HCT116 (cell line): ENCODE measurements at regions not wholly inside any gene's neighbourhood (a gene's known extent, or its start where the extent isn't known, plus 50 kb on each side); places are given as distances from the start of the nearest gene placed in this dataset.

Experiments used
- ATAC-seq: fragments of 200-7000 bp; cut with Tn5 transposase; 2 replicates; pipeline ENCODE4 v1.9.1; 2020; ENCODE audit warnings: mild to moderate bottlenecking, moderate library complexity
- BruUV-seq: library from RNA; stranded (reverse); fragments of 400-500 nt; replicated peaks from 2 replicates; lab custom pipeline; 2021; lab: Mats Ljungman, UMichigan
- CTCF ChIA-PET: fragments of 300-600 bp; sonication (Branson Sonifier 250); formaldehyde crosslinking; loops from one replicate; lab custom pipeline; 2021; ENCODE audit warnings: antibody characterized with exemption; lab: Charles Lee
- POLR2A ChIA-PET: fragments of 300-600, 350-600 bp; sonication (Branson Sonifier 250); formaldehyde crosslinking; loops from one replicate; lab custom pipeline; 2021; ENCODE audit warnings: antibody characterized with exemption; lab: Charles Lee
- RAD21 ChIA-PET, 2 experiments: fragments of 300-600 bp; sonication (Branson Sonifier 250); formaldehyde crosslinking; loops; one replicate each; lab custom pipeline; 2023; ENCODE audit warnings: low total read pairs in 2 of 2; ENCODE audit not compliant: uncharacterized antibody in 2 of 2, unreplicated experiment in 2 of 2, low non-redundant PET in 1 of 2; lab: Charles Lee
- DNase-seq: peaks from one replicate; pipeline ENCODE4 v3.0.0-alpha.2; 2010; ENCODE audit warnings: low read depth, low spot score
- H2AFZ ChIP-seq: fragments of 200-600 bp; shearing (Covaris generic), sonication (generic); 2 replicates; pipeline ENCODE4 v1.6.1; 2017; ENCODE audit warnings: low read depth, mixed run types, mixed read lengths, antibody characterized with exemption, low read length; ENCODE audit not compliant: poor library complexity, severe bottlenecking
- H3K27ac ChIP-seq: 2 replicates; pipeline ENCODE4 v1.5.1; 2012; ENCODE audit warnings: low read depth, low read length
- H3K27me3 ChIP-seq: fragments of 200-600 bp; sonication (generic); 2 replicates; pipeline ENCODE4 v1.6.1; 2016; ENCODE audit warnings: mixed run types, low read length, mixed read lengths; ENCODE audit not compliant: insufficient read depth
- H3K36me3 ChIP-seq, 2 experiments: fragments of 200-500 bp in 1 of 2; fragments of 200-600 bp in 1 of 2; sonication (Bioruptor generic) in 1 of 2; sonication (generic) in 1 of 2; 2 replicates each; pipeline versions ENCODE4 v1.5.1 to v1.6.1; 2014 to 2016; ENCODE audit warnings: low read length in 2 of 2, inconsistent platforms in 1 of 2, mixed read lengths in 1 of 2, mixed run types in 1 of 2; ENCODE audit not compliant: insufficient read depth in 2 of 2, control insufficient read depth in 1 of 2
- H3K4me1 ChIP-seq, 2 experiments: fragments of 200-600 bp in 1 of 2; sonication (generic) in 1 of 2; 2 replicates each; pipeline versions ENCODE4 v1.5.1 to v1.6.1; 2012 to 2017; ENCODE audit warnings: low read length in 2 of 2, inconsistent platforms in 1 of 2, mild to moderate bottlenecking in 1 of 2, mixed read lengths in 1 of 2, mixed run types in 1 of 2, moderate library complexity in 1 of 2; ENCODE audit not compliant: insufficient read depth in 2 of 2, control insufficient read depth in 1 of 2
- H3K4me2 ChIP-seq: fragments of 200-600 bp; sonication (generic); 2 replicates; pipeline ENCODE4 v1.6.1; 2017; ENCODE audit warnings: mixed run types, low read length, mixed read lengths
- H3K4me3 ChIP-seq, 2 experiments: fragments of 200-600 bp in 1 of 2; sonication (generic) in 1 of 2; replicated peaks in 1 of 2; 2 replicates each; pipeline ENCODE4 v1.5.1; 2011 to 2016; ENCODE audit warnings: low read length in 2 of 2, control low read depth in 1 of 2, low read depth in 1 of 2, mild to moderate bottlenecking in 1 of 2, mixed read lengths in 1 of 2, mixed run types in 1 of 2
- H3K79me2 ChIP-seq: fragments of 200-600 bp; sonication (generic); 2 replicates; pipeline ENCODE4 v1.6.1; 2017; ENCODE audit warnings: mild to moderate bottlenecking, mixed run types, low read length, moderate library complexity, mixed read lengths; ENCODE audit not compliant: insufficient read depth
- H3K9ac ChIP-seq: fragments of 200-600 bp; sonication (generic); 2 replicates; pipeline ENCODE4 v1.6.1; 2016; ENCODE audit warnings: low read length, mixed read lengths
- H3K9me2 ChIP-seq: fragments of 200-600 bp; sonication (generic), shearing (Covaris generic); 2 replicates; pipeline ENCODE4 v1.6.1; 2017; ENCODE audit warnings: mixed run types, mild to moderate bottlenecking, moderate library complexity; ENCODE audit not compliant: insufficient read depth
- H3K9me3 ChIP-seq, 2 experiments: fragments of 200-500 bp in 1 of 2; fragments of 200-600 bp in 1 of 2; sonication (Bioruptor generic) in 1 of 2; sonication (generic) in 1 of 2; 2 replicates each; pipeline ENCODE4 v1.6.1; 2014 to 2017; ENCODE audit warnings: low read length in 2 of 2, mixed read lengths in 2 of 2, inconsistent platforms in 1 of 2, low read depth in 1 of 2, mild to moderate bottlenecking in 1 of 2, mixed run types in 1 of 2, moderate library complexity in 1 of 2; ENCODE audit not compliant: control insufficient read depth in 1 of 2, insufficient read depth in 1 of 2
- H4K20me1 ChIP-seq: fragments of 200-600 bp; sonication (generic), shearing (Covaris generic); 2 replicates; pipeline ENCODE4 v1.6.1; 2017; ENCODE audit warnings: mixed run types, mild to moderate bottlenecking, moderate library complexity; ENCODE audit not compliant: insufficient read depth
- ATF3 ChIP-seq: IDR thresholded peaks from 2 replicates; pipeline ENCODE4 v1.6.1; 2012
- CEBPB ChIP-seq: IDR thresholded peaks from 2 replicates; pipeline ENCODE4 v1.6.1; 2012; ENCODE audit warnings: low read depth
- EGR1 ChIP-seq: IDR thresholded peaks from 2 replicates; pipeline ENCODE4 v1.6.1; 2012; ENCODE audit warnings: low read depth
- ELF1 ChIP-seq: IDR thresholded peaks from 2 replicates; pipeline ENCODE4 v1.6.1; 2012; ENCODE audit warnings: low read depth, borderline replicate concordance
- EZH2 ChIP-seq: fragments of 200-600 bp; sonication (generic); IDR thresholded peaks from 2 replicates; pipeline ENCODE4 v1.6.1; 2017; ENCODE audit warnings: antibody characterized with exemption, mixed run types
- FOSL1 ChIP-seq: IDR thresholded peaks from 2 replicates; pipeline ENCODE4 v1.6.1; 2012; ENCODE audit warnings: low read depth
- JUND ChIP-seq: IDR thresholded peaks from 2 replicates; pipeline ENCODE4 v1.6.1; 2012
- MAX ChIP-seq: IDR thresholded peaks from 2 replicates; pipeline ENCODE4 v1.6.1; 2012
- POLR2A ChIP-seq: IDR thresholded peaks from 2 replicates; pipeline ENCODE4 v1.7.0; 2011; ENCODE audit warnings: borderline replicate concordance; ENCODE audit not compliant: insufficient read depth, insufficient read length; ENCODE audit errors: extremely low read depth
- POLR2AphosphoS5 ChIP-seq: IDR thresholded peaks from 2 replicates; pipeline ENCODE4 v1.6.1; 2011; ENCODE audit warnings: mild to moderate bottlenecking, low read depth, low read length, moderate library complexity
- RAD21 ChIP-seq: IDR thresholded peaks from 2 replicates; pipeline ENCODE4 v1.6.1; 2012; ENCODE audit warnings: low read depth, mild to moderate bottlenecking
- REST ChIP-seq: IDR thresholded peaks from 2 replicates; pipeline ENCODE4 v1.6.1; 2012; ENCODE audit warnings: low read depth
- YY1 ChIP-seq: IDR thresholded peaks from 2 replicates; pipeline ENCODE4 v1.6.1; 2011; ENCODE audit warnings: low read length, low read depth, moderate library complexity, mild to moderate bottlenecking; ENCODE audit not compliant: insufficient replicate concordance; ENCODE audit errors: extremely low read depth
- ZNF274 ChIP-seq: fragments of 200-500 bp; sonication (Bioruptor generic); IDR thresholded peaks from 2 replicates; pipeline ENCODE4 v1.6.1; 2014; ENCODE audit warnings: mild to moderate bottlenecking, low read depth, low read length, inconsistent platforms
- intact Hi-C: fragments of 100-400 bp; cut with micrococcal nuclease; formaldehyde crosslinking; loops from 2 replicates; pipeline ENCODE4 v1.10.0; 2022

GRCh38 chr6:12408752-12409151, 118.6 kb downstream of the EDN1 start:
- RAD21 ChIA-PET, result no interaction called here
- H3K36me3 ChIP-seq, result no peaks in the 10 kb centered on the region
- BruUV-seq, result no TSS peak
- H3K9me2 ChIP-seq, result no peaks in the 10 kb centered on the region
- no peak overlapping the region for H3K9ac ChIP-seq
- CTCF ChIA-PET, result no interaction called here
- H3K27ac ChIP-seq, result no peak overlapping the region
- TF ChIP-seq MAX, result no peak
- no peak overlapping the region for H3K4me2 ChIP-seq
- intact Hi-C loops, result no loop called here
- no peak for DNase-seq
- no peak overlapping the region for H3K4me3 ChIP-seq
- no peak for ATAC-seq
- no peaks in the 10 kb centered on the region for H3K79me2 ChIP-seq
- POLR2A ChIA-PET, result no interaction called here
- no peaks in the 10 kb centered on the region for H3K9me3 ChIP-seq
- H2AFZ ChIP-seq, result no peak overlapping the region
- H3K27me3 ChIP-seq, result no peaks in the 10 kb centered on the region
- peaks cover 0 to 8% of the 10 kb centered on the region in 2 experiments; a peak in 2 of 4 replicates for H3K4me1 ChIP-seq
- H4K20me1 ChIP-seq, result no peaks in the 10 kb centered on the region

- DNase-seq, result no peak
- H2AFZ ChIP-seq, result no peak overlapping the region
- no peaks in the 10 kb centered on the region for H3K27me3 ChIP-seq
- RAD21 ChIA-PET, result no interaction called here
- no peaks in the 10 kb centered on the region for H3K79me2 ChIP-seq
- H3K4me3 ChIP-seq, result no peak overlapping the region
- TF ChIP-seq FOSL1, result no peak
- no peak for TF ChIP-seq ZNF274
- no peak for TF ChIP-seq POLR2A
- TF ChIP-seq CEBPB, result no peak
- no peak for TF ChIP-seq RAD21
- no peak for TF ChIP-seq EZH2
- TF ChIP-seq REST, result no peak
- no peak for TF ChIP-seq JUND
- TF ChIP-seq YY1, result no peak
- no peak for TF ChIP-seq EGR1
- TF ChIP-seq ELF1, result no peak
- TF ChIP-seq ATF3, result no peak
- TF ChIP-seq POLR2AphosphoS5, result no peak
- H3K4me2 ChIP-seq, result no peak overlapping the region
- no peaks in the 10 kb centered on the region for H4K20me1 ChIP-seq
- no peak for ATAC-seq
- CTCF ChIA-PET, result no interaction called here
- H3K4me1 ChIP-seq, result no peaks in the 10 kb centered on the region
- H3K9ac ChIP-seq, result no peak overlapping the region
- no peak overlapping the region for H3K27ac ChIP-seq
- BruUV-seq, result no TSS peak
- no peaks in the 10 kb centered on the region for H3K9me2 ChIP-seq
- POLR2A ChIA-PET, result no interaction called here
- intact Hi-C loops, result no loop called here
- H3K9me3 ChIP-seq, result no peaks in the 10 kb centered on the region
- no peaks in the 10 kb centered on the region for H3K36me3 ChIP-seq
These were observed 120.8 kb downstream of the EDN1 start for GRCh38 chr6:12410946-12411345.
